GM18498 (cell line): ENCODE measurements at regions not wholly inside any gene's neighbourhood (a gene's known extent, or its start where the extent isn't known, plus 50 kb on each side); places are given as distances from the start of the nearest gene placed in this dataset.

Experiments used
- ATAC-seq: cut with Tn5 transposase; IDR thresholded peaks from one replicate; pipeline ENCODE4 v1.9.1; 2021; ENCODE audit warnings: mild to moderate bottlenecking, moderate library complexity; ENCODE audit not compliant: unreplicated experiment

GRCh38 chr2:66839551-66840320, 404.8 kb downstream of the MEIS1 start:
- no peak for ATAC-seq

GRCh38 chr2:66840321-66841002, 405.5 kb downstream of the MEIS1 start:
- ATAC-seq: no peak

- ATAC-seq: no peak
Measured at GRCh38 chr2:66843847-66844246, 408.9 kb downstream of the MEIS1 start.

- ATAC-seq: no peak
Measured at GRCh38 chr2:66845307-66845706, 410.4 kb downstream of the MEIS1 start.

GRCh38 chr2:66846887-66847286, 412.0 kb downstream of the MEIS1 start:
- ATAC-seq: no peak

- ATAC-seq: no peak
Measured at GRCh38 chr2:66849153-66849755, 414.3 kb downstream of the MEIS1 start.

GRCh38 chr2:66850376-66850775, 415.5 kb downstream of the MEIS1 start:
- no peak for ATAC-seq

GRCh38 chr2:66851449-66851872, 416.5 kb downstream of the MEIS1 start:
- ATAC-seq: no peak

GRCh38 chr2:66852953-66853352, 418.0 kb downstream of the MEIS1 start:
- ATAC-seq: no peak

- ATAC-seq: no peak
Measured at GRCh38 chr2:66853585-66853984, 418.7 kb downstream of the MEIS1 start.

- ATAC-seq: no peak
Measured at GRCh38 chr2:66854298-66854697, 419.4 kb downstream of the MEIS1 start.

- ATAC-seq: no peak
Measured at GRCh38 chr2:66862885-66863650, 428.1 kb downstream of the MEIS1 start.

- ATAC-seq: no peak
Measured at GRCh38 chr2:66865161-66865560, 430.2 kb downstream of the MEIS1 start.

GRCh38 chr2:66866331-66867062, 431.6 kb downstream of the MEIS1 start:
- no peak for ATAC-seq

- no peak for ATAC-seq
Measured at GRCh38 chr2:66867063-66867441, 432.1 kb downstream of the MEIS1 start.

GRCh38 chr2:66869076-66869475, 434.2 kb downstream of the MEIS1 start:
- no peak for ATAC-seq

GRCh38 chr2:66872081-66872985, 437.4 kb downstream of the MEIS1 start:
- ATAC-seq: no peak

- ATAC-seq: no peak
Measured at GRCh38 chr2:66872986-66873754, 438.2 kb downstream of the MEIS1 start.

- no peak for ATAC-seq
Measured at GRCh38 chr2:66874411-66874810, 439.5 kb downstream of the MEIS1 start.
